A549 (cell line): ENCODE measurements at regions not wholly inside any gene's neighbourhood (a gene's known extent, or its start where the extent isn't known, plus 50 kb on each side); places are given as distances from the start of the nearest gene placed in this dataset.
A peak's percentile ranks its signal among the peaks of the same experiment; 100 is the strongest.

Experiments used
- ATAC-seq, 2 experiments: fragments of 200-7000 bp in 1 of 2; fragments of >200 bp in 1 of 2; cut with Nextera tagmentation in 1 of 2; cut with Tn5 transposase in 1 of 2; 3 replicates each; pipeline versions ENCODE4 v1.8.0 to v1.9.1; 2018 to 2020; ENCODE audit warnings: mild to moderate bottlenecking in 1 of 2, moderate library complexity in 1 of 2
- CTCF ChIA-PET: fragments of 300-600 bp; sonication (Branson Sonifier 250); formaldehyde crosslinking; extraction: SDS; loops from one replicate; lab custom pipeline; 2021; ENCODE audit warnings: antibody characterized with exemption, inconsistent platforms; lab: Yijun Ruan, JAX
- POLR2A ChIA-PET: fragments of 350-600 bp; formaldehyde crosslinking; extraction: SDS; loops from one replicate; lab custom pipeline; 2021; ENCODE audit warnings: antibody characterized with exemption, inconsistent platforms; lab: Yijun Ruan, JAX
- DNase-seq, 2 experiments: peaks; one replicate each; pipeline versions ENCODE4 v3.0.0 to v3.0.0-alpha.2; 2011 to 2016; ENCODE audit warnings: low read depth in 1 of 2, low spot score in 1 of 2
- FAIRE-seq: peaks from 2 replicates; lab custom pipeline; 2011; peaks lifted over from hg19 to GRCh38; lab: Jason Lieb, UNC
- H3K27ac ChIP-seq, 2 experiments: fragments of >200 bp; sonication (Bioruptor Twin); formaldehyde crosslinking; 3 replicates each; pipeline ENCODE4 v1.5.1; 2016 to 2017
- H3K4me1 ChIP-seq: fragments of >200 bp; sonication (Bioruptor Twin); formaldehyde crosslinking; 3 replicates; pipeline ENCODE4 v1.6.1; 2016
- H3K4me2 ChIP-seq: fragments of >200 bp; sonication (Bioruptor Twin); formaldehyde crosslinking; 3 replicates; pipeline ENCODE4 v1.6.1; 2016
- H3K4me3 ChIP-seq: fragments of >200 bp; sonication (Bioruptor Twin); formaldehyde crosslinking; 3 replicates; pipeline ENCODE4 v1.5.1; 2016
- H3K9me3 ChIP-seq: fragments of >200 bp; sonication (Bioruptor Twin); formaldehyde crosslinking; 3 replicates; pipeline ENCODE4 v1.6.1; 2016
- CEBPB ChIP-seq, 2 experiments: fragments of >200 bp in 1 of 2; sonication (Bioruptor Twin) in 1 of 2; formaldehyde crosslinking in 1 of 2; IDR thresholded peaks; 2 replicates each; pipeline ENCODE4 v1.6.1; 2012 to 2016
- EHF ChIP-seq: fragments of 250-450 bp; sonication (Bioruptor Pico); IDR thresholded peaks from 2 replicates; pipeline ENCODE4 v1.5.0; 2020; ENCODE audit warnings: mild to moderate bottlenecking
- EP300 ChIP-seq, 2 experiments: fragments of >200 bp; sonication (Bioruptor Twin); formaldehyde crosslinking; IDR thresholded peaks; 2 replicates in 1 of 2; 3 replicates in 1 of 2; pipeline ENCODE4 v1.6.1; 2016 to 2017
- FOSL2 ChIP-seq, 2 experiments: fragments of 450-650 bp in 1 of 2; fragments of >200 bp in 1 of 2; sonication (Bioruptor Twin) in 1 of 2; formaldehyde crosslinking; IDR thresholded peaks; 2 replicates each; pipeline versions ENCODE4 v1.5.0 to v1.6.1; 2016 to 2020; ENCODE audit warnings: mild to moderate bottlenecking in 1 of 2, moderate library complexity in 1 of 2
- FOXS1 ChIP-seq: fragments of 250-450 bp; sonication (Bioruptor Pico); IDR thresholded peaks from 2 replicates; pipeline ENCODE4 v1.5.0; 2020; ENCODE audit warnings: mild to moderate bottlenecking, moderate library complexity
- HEYL ChIP-seq: fragments of 250-450 bp; sonication (Bioruptor Pico); IDR thresholded peaks from 2 replicates; pipeline ENCODE4 v1.8.0; 2021; ENCODE audit warnings: mild to moderate bottlenecking, moderate library complexity
- HOXA7 ChIP-seq: fragments of 250-450 bp; sonication (Bioruptor Pico); IDR thresholded peaks from 2 replicates; pipeline ENCODE4 v1.5.0; 2020; ENCODE audit warnings: mild to moderate bottlenecking, moderate library complexity
- HOXB5 ChIP-seq: fragments of 250-450 bp; sonication (Bioruptor Pico); IDR thresholded peaks from 2 replicates; pipeline ENCODE4 v1.5.0; 2020; ENCODE audit warnings: mild to moderate bottlenecking, moderate library complexity
- JUN ChIP-seq, 2 experiments: fragments of >200 bp; sonication (Bioruptor Twin); formaldehyde crosslinking; IDR thresholded peaks; 2 replicates in 1 of 2; 3 replicates in 1 of 2; pipeline ENCODE4 v1.6.1; 2016 to 2017
- MAFK ChIP-seq: fragments of 450-650 bp; IDR thresholded peaks from 2 replicates; pipeline ENCODE4 v1.6.1; 2014; ENCODE audit not compliant: partially characterized antibody
- MAZ ChIP-seq: fragments of 150-350 bp; IDR thresholded peaks from 2 replicates; pipeline ENCODE4 v1.6.1; 2014; ENCODE audit warnings: antibody characterized with exemption, low read depth, low read length, borderline replicate concordance
- NFE2L2 ChIP-seq: fragments of 150-350 bp; conservative IDR thresholded peaks from 2 replicates; pipeline ENCODE4 v1.6.1; 2014; ENCODE audit warnings: low read length
- NPAS2 ChIP-seq: fragments of 250-450 bp; sonication (Bioruptor Pico); IDR thresholded peaks from 2 replicates; pipeline ENCODE4 v1.8.0; 2022; ENCODE audit warnings: mild to moderate bottlenecking, moderate library complexity, borderline replicate concordance
- NR3C1 ChIP-seq: fragments of >200 bp; sonication (Bioruptor Twin); formaldehyde crosslinking; IDR thresholded peaks from 3 replicates; pipeline ENCODE4 v1.6.1; 2017
- POLR2AphosphoS2 ChIP-seq: conservative IDR thresholded peaks from 2 replicates; pipeline ENCODE4 v1.6.1; 2012; ENCODE audit warnings: low read length, improper control_type of control experiment, inconsistent platforms
- RNF2 ChIP-seq: fragments of 200-600 bp; sonication (generic); IDR thresholded peaks from 2 replicates; pipeline ENCODE4 v1.6.1; 2016; ENCODE audit warnings: low read depth, mild to moderate bottlenecking, antibody characterized with exemption, moderate library complexity, borderline replicate concordance
- SMC3 ChIP-seq: fragments of >200 bp; sonication (Bioruptor Twin); formaldehyde crosslinking; IDR thresholded peaks from 3 replicates; pipeline ENCODE4 v1.6.1; 2018; ENCODE audit warnings: inconsistent platforms
- ZC3H11A ChIP-seq: fragments of 450-650 bp; IDR thresholded peaks from 2 replicates; pipeline ENCODE4 v1.6.1; 2014; ENCODE audit warnings: antibody characterized with exemption, mild to moderate bottlenecking
- WGBS: methylation state at CpG from one replicate; pipeline ENCODE4 v1.1.6; 2017; ENCODE audit errors: missing lambda C conversion rate; 5-methylcytosine and 5-hydroxymethylcytosine counted together
- TF ChIP-seq, protein P1 (sequence below): fragments of 250-450 bp; sonication (Bioruptor Pico); IDR thresholded peaks from 2 replicates; pipeline ENCODE4 v1.5.0; 2021; ENCODE audit warnings: mild to moderate bottlenecking, moderate library complexity, borderline replicate concordance
- TF ChIP-seq, protein P2 (sequence below): fragments of 150-350 bp; IDR thresholded peaks from 2 replicates; pipeline ENCODE4 v1.6.1; 2014; ENCODE audit warnings: low read depth, mild to moderate bottlenecking, low read length

DNA sequence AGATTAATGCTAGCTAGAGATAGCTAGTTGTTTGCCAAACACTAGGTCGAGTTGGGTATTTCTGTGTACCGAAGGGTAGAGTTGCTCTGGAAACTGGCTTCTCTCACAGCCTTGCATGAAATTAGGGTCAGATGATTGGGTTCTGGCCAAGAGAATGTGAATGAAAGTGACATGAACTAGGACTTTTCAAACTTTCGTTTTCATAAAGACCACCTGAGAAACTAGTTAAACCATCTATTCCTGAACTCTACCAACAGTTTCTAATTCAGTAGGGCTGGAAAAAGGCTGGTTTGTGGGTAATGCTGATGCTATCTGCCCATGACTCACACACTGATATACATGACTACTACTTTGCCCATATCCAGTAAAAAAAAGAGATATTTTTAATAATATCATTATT lies 157.6 kb downstream of the GASK1B start:
- no peak for TF ChIP-seq JUN (IDR thresholded peaks at IDR 0.05)
- no peak for TF ChIP-seq FOXS1
- H3K27ac ChIP-seq, result peak overlapping the region in 1 of 2 experiments; percentile 70; a peak in 3 of 6 replicates
- DNase-seq, result no peak
- 39% methylated on average over 3 of the region's 3 CpGs for WGBS
- CTCF ChIA-PET, result interaction anchor here (0.8 kb wide), 1 partner anchor 49 kb away, joined by 3 read pairs; no protein-coding TSS in a partner anchor
- H3K4me1 ChIP-seq, result peaks cover 44% of the 10 kb centered on the region
- 0 out of 6 replicates have a peak, but pooled peaks of 1 of the 2 experiments have one; percentile 34 for ATAC-seq
- no peak overlapping the region for H3K4me3 ChIP-seq
- no peak for FAIRE-seq
- POLR2A ChIA-PET, result no interaction called here
- peak overlapping the region; percentile 30; the same call in 1 of the 3 replicates for H3K4me2 ChIP-seq
- H3K9me3 ChIP-seq, result no peaks in the 10 kb centered on the region

DNA sequence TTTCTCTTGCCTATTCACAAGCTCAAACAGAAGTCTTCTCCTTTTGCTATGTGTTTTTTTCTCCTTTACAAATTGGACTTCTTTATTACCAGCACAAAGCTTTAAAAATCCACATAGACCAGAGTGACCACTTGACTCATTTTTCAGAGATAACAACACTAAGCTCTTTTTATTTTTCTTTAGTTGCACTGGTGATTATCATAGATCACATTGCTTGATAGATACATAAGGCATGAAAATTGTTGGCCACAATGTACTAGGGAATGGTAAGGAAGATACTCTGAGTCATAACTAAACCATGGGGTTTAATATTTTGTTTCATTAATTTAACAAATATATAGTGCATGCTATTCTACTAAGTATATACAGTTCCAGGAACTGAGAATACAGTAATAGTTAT lies 159.0 kb downstream of the GASK1B start:
- Histone ChIP-seq H3K27ac (no peak overlapping the region), H3K4me1 (peaks cover 31% of the 10 kb centered on the region), H3K4me2 (no peak overlapping the region), H3K9me3 (no peaks in the 10 kb centered on the region), H3K4me3 (no peak overlapping the region)
- ChIA-PET POLR2A (no interaction called here), CTCF (interaction anchor here (0.9 kb wide), 1 partner anchor 9 kb away, joined by 3 read pairs; no protein-coding TSS in a partner anchor)
- DNase-seq (no peak), FAIRE-seq (no peak), ATAC-seq (no peak)
- TF ChIP-seq FOSL2 (IDR thresholded peaks at IDR 0.05) (no peak), FOSL2 (CRISPR knock-in tag; IDR thresholded peaks at IDR 0.05) (no peak), ZC3H11A (no peak), CEBPB (IDR thresholded peaks at IDR 0.05) (no peak), MAFK (no peak), EHF (CRISPR knock-in tag) (no peak), NFE2L2 (no peak), NPAS2 (CRISPR knock-in tag) (no peak), NR3C1 (no peak), SMC3 (no peak), RNF2 (no peak), HEYL (no peak), EP300 (IDR thresholded peaks at IDR 0.05) (no peak), MAZ (no peak), HOXB5 (no peak)
- TF ChIP-seq, protein P1, sequence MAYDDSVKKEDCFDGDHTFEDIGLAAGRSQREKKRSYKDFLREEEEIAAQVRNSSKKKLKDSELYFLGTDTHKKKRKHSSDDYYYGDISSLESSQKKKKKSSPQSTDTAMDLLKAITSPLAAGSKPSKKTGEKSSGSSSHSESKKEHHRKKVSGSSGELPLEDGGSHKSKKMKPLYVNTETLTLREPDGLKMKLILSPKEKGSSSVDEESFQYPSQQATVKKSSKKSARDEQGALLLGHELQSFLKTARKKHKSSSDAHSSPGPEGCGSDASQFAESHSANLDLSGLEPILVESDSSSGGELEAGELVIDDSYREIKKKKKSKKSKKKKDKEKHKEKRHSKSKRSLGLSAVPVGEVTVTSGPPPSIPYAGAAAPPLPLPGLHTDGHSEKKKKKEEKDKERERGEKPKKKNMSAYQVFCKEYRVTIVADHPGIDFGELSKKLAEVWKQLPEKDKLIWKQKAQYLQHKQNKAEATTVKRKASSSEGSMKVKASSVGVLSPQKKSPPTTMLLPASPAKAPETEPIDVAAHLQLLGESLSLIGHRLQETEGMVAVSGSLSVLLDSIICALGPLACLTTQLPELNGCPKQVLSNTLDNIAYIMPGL (CRISPR knock-in tag), result no peak

DNA sequence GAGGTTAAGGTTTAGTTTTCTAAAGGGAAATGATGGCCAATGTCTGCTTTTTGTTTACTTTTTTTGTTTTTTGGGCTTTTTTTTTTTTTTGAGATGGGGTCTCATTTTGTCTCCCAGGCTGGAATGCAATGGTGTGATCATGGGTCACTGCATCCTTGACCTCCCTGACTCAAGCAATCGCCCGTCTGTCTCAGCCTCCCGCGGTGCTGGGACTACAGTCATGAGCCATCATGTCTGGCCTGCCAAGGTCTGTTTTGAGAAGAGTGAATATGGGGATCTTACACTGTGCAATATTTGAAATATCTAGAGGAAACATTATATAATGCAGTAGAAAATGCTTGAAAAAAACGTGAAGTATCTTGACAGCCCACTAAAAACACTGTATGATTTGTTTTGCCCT lies 162.5 kb downstream of the GASK1B start:
- ATAC-seq (no peak), DNase-seq (no peak), FAIRE-seq (no peak)
- ChIA-PET POLR2A (no interaction called here), CTCF (no interaction called here)
- no peak overlapping the region for H3K27ac ChIP-seq
- H3K4me3 ChIP-seq, result no peak overlapping the region
- 28% methylated on average over 2 of the region's 5 CpGs for WGBS
- TF ChIP-seq NPAS2 (CRISPR knock-in tag) (no peak), POLR2AphosphoS2 (no peak), NFE2L2 (no peak), HEYL (no peak), SMC3 (no peak), HOXA7 (no peak)
- TF ChIP-seq, protein P2, sequence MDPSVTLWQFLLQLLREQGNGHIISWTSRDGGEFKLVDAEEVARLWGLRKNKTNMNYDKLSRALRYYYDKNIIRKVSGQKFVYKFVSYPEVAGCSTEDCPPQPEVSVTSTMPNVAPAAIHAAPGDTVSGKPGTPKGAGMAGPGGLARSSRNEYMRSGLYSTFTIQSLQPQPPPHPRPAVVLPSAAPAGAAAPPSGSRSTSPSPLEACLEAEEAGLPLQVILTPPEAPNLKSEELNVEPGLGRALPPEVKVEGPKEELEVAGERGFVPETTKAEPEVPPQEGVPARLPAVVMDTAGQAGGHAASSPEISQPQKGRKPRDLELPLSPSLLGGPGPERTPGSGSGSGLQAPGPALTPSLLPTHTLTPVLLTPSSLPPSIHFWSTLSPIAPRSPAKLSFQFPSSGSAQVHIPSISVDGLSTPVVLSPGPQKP, result no peak
- H3K4me2 ChIP-seq, result no peak overlapping the region
- H3K9me3 ChIP-seq, result no peaks in the 10 kb centered on the region
- peaks cover 6% of the 10 kb centered on the region; the same call in 2 of the 3 replicates for H3K4me1 ChIP-seq
